WTC11 (cell line): ENCODE measurements at regions not wholly inside any gene's neighbourhood (a gene's known extent, or its start where the extent isn't known, plus 50 kb on each side); places are given as distances from the start of the nearest gene placed in this dataset.

Experiments used
- ATAC-seq: fragments of 200-7000 bp; cut with Tn5 transposase; 2 replicates; pipeline ENCODE4 v1.10.0; 2021; ENCODE audit warnings: mild to moderate bottlenecking, moderate library complexity
- CTCF ChIA-PET: fragments of 300-600 bp; sonication (Branson Sonifier 250); formaldehyde crosslinking; loops from one replicate; lab custom pipeline; 2021; ENCODE audit warnings: antibody characterized with exemption; lab: Charles Lee
- POLR2A ChIA-PET: fragments of 350-600 bp; sonication (Branson Sonifier 250); formaldehyde crosslinking; loops from one replicate; lab custom pipeline; 2021; ENCODE audit warnings: antibody characterized with exemption; lab: Charles Lee
- DNase-seq: peaks from one replicate; pipeline ENCODE4 v3.0.0; 2021; ENCODE audit warnings: low spot score
- H3K27ac Mint-ChIP-seq: 2 replicates; pipeline ENCODE4 v1.8.0; 2021; ENCODE audit warnings: mixed read lengths
- H3K27me3 Mint-ChIP-seq: 2 replicates; pipeline ENCODE4 v1.8.0; 2021; ENCODE audit warnings: low read depth, mild to moderate bottlenecking, moderate library complexity, mixed read lengths
- H3K36me3 Mint-ChIP-seq: 2 replicates; pipeline ENCODE4 v1.8.0; 2021; ENCODE audit warnings: mixed read lengths
- H3K4me1 Mint-ChIP-seq: 2 replicates; pipeline ENCODE4 v1.8.0; 2022; ENCODE audit warnings: mixed read lengths
- H3K4me3 Mint-ChIP-seq: 2 replicates; pipeline ENCODE4 v1.8.0; 2021; ENCODE audit warnings: mild to moderate bottlenecking, moderate library complexity, mixed read lengths
- H3K9me3 Mint-ChIP-seq: 2 replicates; pipeline ENCODE4 v1.8.0; 2021; ENCODE audit warnings: mixed read lengths
- AR ChIP-seq: fragments of 250-450 bp; sonication (Bioruptor Pico); IDR thresholded peaks from 2 replicates; pipeline ENCODE4 v1.9.0; 2021; ENCODE audit warnings: mild to moderate bottlenecking
- CDX4 ChIP-seq: fragments of 250-450 bp; sonication (Bioruptor Pico); IDR thresholded peaks from 2 replicates; pipeline ENCODE4 v1.9.0; 2021; ENCODE audit warnings: moderate library complexity, mild to moderate bottlenecking, inconsistent platforms, borderline replicate concordance
- E2F1 ChIP-seq: sonication (generic); formaldehyde crosslinking; IDR thresholded peaks from 2 replicates; pipeline ENCODE4 v1.8.0; 2022; ENCODE audit warnings: mild to moderate bottlenecking, missing genetic modification reagents
- ELF4 ChIP-seq: sonication (generic); formaldehyde crosslinking; IDR thresholded peaks from 2 replicates; pipeline ENCODE4 v1.8.1; 2022; ENCODE audit warnings: low read depth, mild to moderate bottlenecking, moderate library complexity, missing genetic modification reagents
- EMX1 ChIP-seq: fragments of 250-450 bp; sonication (Bioruptor Pico); IDR thresholded peaks from 2 replicates; pipeline ENCODE4 v1.8.0; 2021; ENCODE audit warnings: mild to moderate bottlenecking
- ESRRA ChIP-seq: sonication (generic); formaldehyde crosslinking; IDR thresholded peaks from 2 replicates; pipeline ENCODE4 v1.8.1; 2022; ENCODE audit warnings: mild to moderate bottlenecking, missing genetic modification reagents, borderline replicate concordance
- FOXK1 ChIP-seq: sonication (generic); formaldehyde crosslinking; IDR thresholded peaks from 2 replicates; pipeline ENCODE4 v1.8.0; 2022; ENCODE audit warnings: mild to moderate bottlenecking, moderate library complexity, missing genetic modification reagents
- FOXP1 ChIP-seq: sonication (generic); formaldehyde crosslinking; IDR thresholded peaks from 2 replicates; pipeline ENCODE4 v1.8.0; 2022; ENCODE audit warnings: missing genetic modification reagents, mild to moderate bottlenecking, moderate library complexity, borderline replicate concordance
- GABPB1 ChIP-seq: sonication (generic); formaldehyde crosslinking; IDR thresholded peaks from 2 replicates; pipeline ENCODE4 v1.8.1; 2023; ENCODE audit warnings: mild to moderate bottlenecking, missing genetic modification reagents
- MLX ChIP-seq: sonication (generic); formaldehyde crosslinking; IDR thresholded peaks from 2 replicates; pipeline ENCODE4 v1.8.1; 2023; ENCODE audit warnings: mild to moderate bottlenecking, missing genetic modification reagents, moderate library complexity
- NR3C1 ChIP-seq: sonication (generic); formaldehyde crosslinking; conservative IDR thresholded peaks from 2 replicates; pipeline ENCODE4 v1.8.1; 2023; ENCODE audit warnings: low read depth, mild to moderate bottlenecking, missing genetic modification reagents
- OVOL2 ChIP-seq: fragments of 250-450 bp; sonication (Bioruptor Pico); IDR thresholded peaks from 2 replicates; pipeline ENCODE4 v1.9.0; 2021; ENCODE audit warnings: mild to moderate bottlenecking, borderline replicate concordance
- PRDM15 ChIP-seq: sonication (generic); formaldehyde crosslinking; IDR thresholded peaks from 2 replicates; pipeline ENCODE4 v1.8.0; 2022; ENCODE audit warnings: missing genetic modification reagents
- RELA ChIP-seq: sonication (generic); formaldehyde crosslinking; IDR thresholded peaks from 2 replicates; pipeline ENCODE4 v1.8.1; 2022; ENCODE audit warnings: missing genetic modification reagents, mild to moderate bottlenecking, borderline replicate concordance
- ZSCAN18 ChIP-seq: fragments of 250-450 bp; sonication (Bioruptor Pico); IDR thresholded peaks from 2 replicates; pipeline ENCODE4 v2.1.2; 2022; ENCODE audit warnings: mild to moderate bottlenecking, moderate library complexity

GRCh38 chr1:198904321-198904720, 265.5 kb downstream of the PTPRC start:
- H3K4me1 Mint-ChIP-seq: peaks cover 17% of the 10 kb centered on the region
- ChIA-PET POLR2A (no interaction called here), CTCF (no interaction called here)
- H3K4me3 Mint-ChIP-seq: no peak overlapping the region
- no peaks in the 10 kb centered on the region for H3K27me3 Mint-ChIP-seq
- TF ChIP-seq MLX (CRISPR knock-in tag): no peak
- no peaks in the 10 kb centered on the region for H3K36me3 Mint-ChIP-seq
- ATAC-seq (no peak), DNase-seq (no peak)
- no peak overlapping the region for H3K27ac Mint-ChIP-seq
- H3K9me3 Mint-ChIP-seq: no peaks in the 10 kb centered on the region

- H3K27ac Mint-ChIP-seq: no peak overlapping the region
- no peak overlapping the region for H3K4me3 Mint-ChIP-seq
- ATAC-seq (no peak), DNase-seq (no peak)
- POLR2A ChIA-PET: no interaction called here
- H3K36me3 Mint-ChIP-seq: no peaks in the 10 kb centered on the region
- no peaks in the 10 kb centered on the region for H3K27me3 Mint-ChIP-seq
- CTCF ChIA-PET: no interaction called here
- peaks cover 6% of the 10 kb centered on the region; the same call in 1 of the 2 replicates for H3K9me3 Mint-ChIP-seq
- peaks cover 17% of the 10 kb centered on the region for H3K4me1 Mint-ChIP-seq
- TF ChIP-seq PRDM15 (CRISPR knock-in tag) (no peak), AR (CRISPR knock-in tag) (no peak), CDX4 (CRISPR knock-in tag) (no peak), EMX1 (CRISPR knock-in tag) (no peak)
Observed at GRCh38 chr1:198906739-198907422, 268.0 kb downstream of the PTPRC start.

GRCh38 chr1:198907423-198907746, 268.5 kb downstream of the PTPRC start:
- no peak for ATAC-seq
- TF ChIP-seq OVOL2 (CRISPR knock-in tag) (no peak), FOXP1 (CRISPR knock-in tag) (no peak), RELA (CRISPR knock-in tag) (no peak), FOXK1 (CRISPR knock-in tag) (no peak), NR3C1 (no peak), E2F1 (CRISPR knock-in tag) (no peak), GABPB1 (no peak), ESRRA (CRISPR knock-in tag) (no peak), ZSCAN18 (CRISPR knock-in tag) (no peak), ELF4 (CRISPR knock-in tag) (no peak)
- TF ChIP-seq, all 79 proteins: peak for 0
- ChIA-PET POLR2A (interaction anchor here (0.6 kb wide), 1 partner anchor 43 kb away, joined by 3 read pairs; no protein-coding TSS in a partner anchor), CTCF (no interaction called here)
- Mint-ChIP-seq H3K9me3 (peaks cover 6% of the 10 kb centered on the region; the same call in 1 of the 2 replicates), H3K4me1 (peaks cover 17% of the 10 kb centered on the region), H3K4me3 (no peak overlapping the region), H3K27me3 (no peaks in the 10 kb centered on the region), H3K27ac (no peak overlapping the region), H3K36me3 (no peaks in the 10 kb centered on the region)
- no peak for DNase-seq
